Mesothelial cell of epicardium (in vitro differentiated cells): ENCODE measurements at regions not wholly inside any gene's neighbourhood (a gene's known extent, or its start where the extent isn't known, plus 50 kb on each side); places are given as distances from the start of the nearest gene placed in this dataset.

Source experiments
- DNase-seq, 2 experiments: peaks; one replicate each; pipeline ENCODE4 v3.0.0; 2021; ENCODE audit warnings: low spot score in 2 of 2; ENCODE audit not compliant: unreplicated experiment in 2 of 2
- H3K27ac Mint-ChIP-seq: 2 replicates; pipeline ENCODE4 v1.8.0; 2021; ENCODE audit warnings: mixed read lengths
- H3K27me3 Mint-ChIP-seq: 2 replicates; pipeline ENCODE4 v1.8.0; 2021; ENCODE audit warnings: low read depth, mixed read lengths
- H3K36me3 Mint-ChIP-seq: 2 replicates; pipeline ENCODE4 v1.8.0; 2021; ENCODE audit warnings: mixed read lengths
- H3K4me1 Mint-ChIP-seq: 2 replicates; pipeline ENCODE4 v1.8.0; 2021; ENCODE audit warnings: mixed read lengths
- H3K4me3 Mint-ChIP-seq: 2 replicates; pipeline ENCODE4 v1.8.0; 2021; ENCODE audit warnings: mild to moderate bottlenecking, moderate library complexity, mixed read lengths
- H3K9me3 Mint-ChIP-seq: 2 replicates; pipeline ENCODE4 v1.8.0; 2021; ENCODE audit warnings: mixed read lengths
- CTCF ChIP-seq: fragments of 200-600 bp; sonication (generic); IDR thresholded peaks from one replicate; pipeline ENCODE4 v1.5.0; 2021; ENCODE audit warnings: antibody characterized with exemption; ENCODE audit not compliant: unreplicated experiment

GRCh38 chr15:52866698-52867097, 76.6 kb upstream of the ONECUT1 start:
- no peaks in the 10 kb centered on the region for H3K36me3 Mint-ChIP-seq
- no peak overlapping the region for H3K4me3 Mint-ChIP-seq
- H3K9me3 Mint-ChIP-seq = peaks cover 3% of the 10 kb centered on the region
- H3K4me1 Mint-ChIP-seq = no peaks in the 10 kb centered on the region
- no peak overlapping the region for H3K27ac Mint-ChIP-seq
- no peak for TF ChIP-seq CTCF
- peaks cover 26% of the 10 kb centered on the region for H3K27me3 Mint-ChIP-seq
- no peak for DNase-seq

- no peak overlapping the region for H3K4me3 Mint-ChIP-seq
- H3K9me3 Mint-ChIP-seq = peaks cover 3% of the 10 kb centered on the region
- no peak for DNase-seq
- H3K4me1 Mint-ChIP-seq = no peaks in the 10 kb centered on the region
- TF ChIP-seq CTCF = no peak
- H3K27me3 Mint-ChIP-seq = peaks cover 13% of the 10 kb centered on the region
- no peak overlapping the region for H3K27ac Mint-ChIP-seq
- H3K36me3 Mint-ChIP-seq = no peaks in the 10 kb centered on the region
Observed at GRCh38 chr15:52862677-52863076, 72.5 kb upstream of the ONECUT1 start.

GRCh38 chr15:52858782-52859176, 68.6 kb upstream of the ONECUT1 start:
- Mint-ChIP-seq H3K27ac (no peak overlapping the region), H3K36me3 (no peaks in the 10 kb centered on the region), H3K4me3 (no peak overlapping the region), H3K9me3 (no peaks in the 10 kb centered on the region), H3K4me1 (no peaks in the 10 kb centered on the region), H3K27me3 (peaks cover 33% of the 10 kb centered on the region)
- TF ChIP-seq CTCF = no peak
- no peak for DNase-seq

- Mint-ChIP-seq H3K36me3 (no peaks in the 10 kb centered on the region), H3K4me1 (no peaks in the 10 kb centered on the region), H3K4me3 (no peak overlapping the region), H3K27me3 (peaks cover 37% of the 10 kb centered on the region), H3K27ac (no peak overlapping the region), H3K9me3 (no peaks in the 10 kb centered on the region)
- no peak for DNase-seq
- TF ChIP-seq CTCF = no peak
Observed at GRCh38 chr15:52857937-52858781, 68.0 kb upstream of the ONECUT1 start.

GRCh38 chr15:52857471-52857870, 67.3 kb upstream of the ONECUT1 start:
- Mint-ChIP-seq H3K27me3 (peaks cover 38% of the 10 kb centered on the region), H3K36me3 (no peaks in the 10 kb centered on the region), H3K4me3 (no peak overlapping the region), H3K27ac (no peak overlapping the region), H3K4me1 (no peaks in the 10 kb centered on the region), H3K9me3 (no peaks in the 10 kb centered on the region)
- DNase-seq = no peak
- no peak for TF ChIP-seq CTCF
